HCT116 (cell line): ENCODE measurements at regions not wholly inside any gene's neighbourhood (a gene's known extent, or its start where the extent isn't known, plus 50 kb on each side); places are given as distances from the start of the nearest gene placed in this dataset.

ENCODE experiments used
- ATAC-seq: fragments of 200-7000 bp; cut with Tn5 transposase; 2 replicates; pipeline ENCODE4 v1.9.1; 2020; ENCODE audit warnings: mild to moderate bottlenecking, moderate library complexity
- BruUV-seq: library from RNA; stranded (reverse); fragments of 400-500 nt; replicated peaks from 2 replicates; lab custom pipeline; 2021; lab: Mats Ljungman, UMichigan
- CTCF ChIA-PET: fragments of 300-600 bp; sonication (Branson Sonifier 250); formaldehyde crosslinking; loops from one replicate; lab custom pipeline; 2021; ENCODE audit warnings: antibody characterized with exemption; lab: Charles Lee
- POLR2A ChIA-PET: fragments of 300-600, 350-600 bp; sonication (Branson Sonifier 250); formaldehyde crosslinking; loops from one replicate; lab custom pipeline; 2021; ENCODE audit warnings: antibody characterized with exemption; lab: Charles Lee
- RAD21 ChIA-PET, 2 experiments: fragments of 300-600 bp; sonication (Branson Sonifier 250); formaldehyde crosslinking; loops; one replicate each; lab custom pipeline; 2023; ENCODE audit warnings: low total read pairs in 2 of 2; ENCODE audit not compliant: uncharacterized antibody in 2 of 2, unreplicated experiment in 2 of 2, low non-redundant PET in 1 of 2; lab: Charles Lee
- DNase-seq: peaks from one replicate; pipeline ENCODE4 v3.0.0-alpha.2; 2010; ENCODE audit warnings: low read depth, low spot score
- H2AFZ ChIP-seq: fragments of 200-600 bp; shearing (Covaris generic), sonication (generic); 2 replicates; pipeline ENCODE4 v1.6.1; 2017; ENCODE audit warnings: low read depth, mixed run types, mixed read lengths, antibody characterized with exemption, low read length; ENCODE audit not compliant: poor library complexity, severe bottlenecking
- H3K27ac ChIP-seq: 2 replicates; pipeline ENCODE4 v1.5.1; 2012; ENCODE audit warnings: low read depth, low read length
- H3K27me3 ChIP-seq: fragments of 200-600 bp; sonication (generic); 2 replicates; pipeline ENCODE4 v1.6.1; 2016; ENCODE audit warnings: mixed run types, low read length, mixed read lengths; ENCODE audit not compliant: insufficient read depth
- H3K36me3 ChIP-seq, 2 experiments: fragments of 200-500 bp in 1 of 2; fragments of 200-600 bp in 1 of 2; sonication (Bioruptor generic) in 1 of 2; sonication (generic) in 1 of 2; 2 replicates each; pipeline versions ENCODE4 v1.5.1 to v1.6.1; 2014 to 2016; ENCODE audit warnings: low read length in 2 of 2, inconsistent platforms in 1 of 2, mixed read lengths in 1 of 2, mixed run types in 1 of 2; ENCODE audit not compliant: insufficient read depth in 2 of 2, control insufficient read depth in 1 of 2
- H3K4me1 ChIP-seq, 2 experiments: fragments of 200-600 bp in 1 of 2; sonication (generic) in 1 of 2; 2 replicates each; pipeline versions ENCODE4 v1.5.1 to v1.6.1; 2012 to 2017; ENCODE audit warnings: low read length in 2 of 2, inconsistent platforms in 1 of 2, mild to moderate bottlenecking in 1 of 2, mixed read lengths in 1 of 2, mixed run types in 1 of 2, moderate library complexity in 1 of 2; ENCODE audit not compliant: insufficient read depth in 2 of 2, control insufficient read depth in 1 of 2
- H3K4me2 ChIP-seq: fragments of 200-600 bp; sonication (generic); 2 replicates; pipeline ENCODE4 v1.6.1; 2017; ENCODE audit warnings: mixed run types, low read length, mixed read lengths
- H3K4me3 ChIP-seq, 2 experiments: fragments of 200-600 bp in 1 of 2; sonication (generic) in 1 of 2; replicated peaks in 1 of 2; 2 replicates each; pipeline ENCODE4 v1.5.1; 2011 to 2016; ENCODE audit warnings: low read length in 2 of 2, control low read depth in 1 of 2, low read depth in 1 of 2, mild to moderate bottlenecking in 1 of 2, mixed read lengths in 1 of 2, mixed run types in 1 of 2
- H3K79me2 ChIP-seq: fragments of 200-600 bp; sonication (generic); 2 replicates; pipeline ENCODE4 v1.6.1; 2017; ENCODE audit warnings: mild to moderate bottlenecking, mixed run types, low read length, moderate library complexity, mixed read lengths; ENCODE audit not compliant: insufficient read depth
- H3K9ac ChIP-seq: fragments of 200-600 bp; sonication (generic); 2 replicates; pipeline ENCODE4 v1.6.1; 2016; ENCODE audit warnings: low read length, mixed read lengths
- H3K9me2 ChIP-seq: fragments of 200-600 bp; sonication (generic), shearing (Covaris generic); 2 replicates; pipeline ENCODE4 v1.6.1; 2017; ENCODE audit warnings: mixed run types, mild to moderate bottlenecking, moderate library complexity; ENCODE audit not compliant: insufficient read depth
- H3K9me3 ChIP-seq, 2 experiments: fragments of 200-500 bp in 1 of 2; fragments of 200-600 bp in 1 of 2; sonication (Bioruptor generic) in 1 of 2; sonication (generic) in 1 of 2; 2 replicates each; pipeline ENCODE4 v1.6.1; 2014 to 2017; ENCODE audit warnings: low read length in 2 of 2, mixed read lengths in 2 of 2, inconsistent platforms in 1 of 2, low read depth in 1 of 2, mild to moderate bottlenecking in 1 of 2, mixed run types in 1 of 2, moderate library complexity in 1 of 2; ENCODE audit not compliant: control insufficient read depth in 1 of 2, insufficient read depth in 1 of 2
- H4K20me1 ChIP-seq: fragments of 200-600 bp; sonication (generic), shearing (Covaris generic); 2 replicates; pipeline ENCODE4 v1.6.1; 2017; ENCODE audit warnings: mixed run types, mild to moderate bottlenecking, moderate library complexity; ENCODE audit not compliant: insufficient read depth
- CBX3 ChIP-seq: IDR thresholded peaks from 2 replicates; pipeline ENCODE4 v1.6.1; 2012; ENCODE audit warnings: low read depth
- ELF1 ChIP-seq: IDR thresholded peaks from 2 replicates; pipeline ENCODE4 v1.6.1; 2012; ENCODE audit warnings: low read depth, borderline replicate concordance
- EZH2 ChIP-seq: fragments of 200-600 bp; sonication (generic); IDR thresholded peaks from 2 replicates; pipeline ENCODE4 v1.6.1; 2017; ENCODE audit warnings: antibody characterized with exemption, mixed run types
- EZH2phosphoT487 ChIP-seq: fragments of 200-600 bp; IDR thresholded peaks from 2 replicates; pipeline ENCODE4 v1.6.1; 2018; ENCODE audit warnings: antibody characterized with exemption, borderline replicate concordance
- POLR2A ChIP-seq: IDR thresholded peaks from 2 replicates; pipeline ENCODE4 v1.7.0; 2011; ENCODE audit warnings: borderline replicate concordance; ENCODE audit not compliant: insufficient read depth, insufficient read length; ENCODE audit errors: extremely low read depth
- RAD21 ChIP-seq: IDR thresholded peaks from 2 replicates; pipeline ENCODE4 v1.6.1; 2012; ENCODE audit warnings: low read depth, mild to moderate bottlenecking
- SIN3A ChIP-seq: IDR thresholded peaks from 2 replicates; pipeline ENCODE4 v1.6.1; 2012; ENCODE audit warnings: low read depth
- SRF ChIP-seq: IDR thresholded peaks from 2 replicates; pipeline ENCODE4 v1.6.1; 2012; ENCODE audit warnings: low read depth
- TCF7L2 ChIP-seq: IDR thresholded peaks from 2 replicates; pipeline ENCODE4 v1.7.0; 2011; ENCODE audit warnings: borderline replicate concordance, inconsistent platforms; ENCODE audit not compliant: insufficient read depth, insufficient read length; ENCODE audit errors: extremely low read depth
- intact Hi-C: fragments of 100-400 bp; cut with micrococcal nuclease; formaldehyde crosslinking; loops from 2 replicates; pipeline ENCODE4 v1.10.0; 2022
- TF ChIP-seq, protein P1 (sequence below), 3 experiments: fragments of 200-600 bp in 1 of 3; sonication (generic) in 1 of 3; IDR thresholded peaks in 2 of 3; conservative IDR thresholded peaks in 1 of 3; 2 replicates each; pipeline ENCODE4 v1.5.1; 2012 to 2017; ENCODE audit warnings: low read depth in 2 of 3, low read length in 2 of 3, antibody characterized with exemption in 1 of 3, borderline replicate concordance in 1 of 3, control low read depth in 1 of 3, mild to moderate bottlenecking in 1 of 3, mixed read lengths in 1 of 3, mixed run types in 1 of 3, moderate library complexity in 1 of 3; ENCODE audit not compliant: insufficient read depth in 1 of 3
- TF ChIP-seq, protein P2 (sequence below): IDR thresholded peaks from 2 replicates; pipeline ENCODE4 v1.6.1; 2012
- TF ChIP-seq, protein P3 (sequence below): IDR thresholded peaks from 2 replicates; pipeline ENCODE4 v1.6.1; 2012; ENCODE audit warnings: low read depth

- BruUV-seq, result no TSS peak
- no peak for ATAC-seq
- no peak overlapping the region for H3K4me3 ChIP-seq
- POLR2A ChIA-PET, result no interaction called here
- H4K20me1 ChIP-seq, result no peaks in the 10 kb centered on the region
- H3K27ac ChIP-seq, result no peak overlapping the region
- H3K79me2 ChIP-seq, result no peaks in the 10 kb centered on the region
- no peak overlapping the region for H3K4me2 ChIP-seq
- peaks cover 16% of the 10 kb centered on the region; the same call in 1 of the 2 replicates for H3K27me3 ChIP-seq
- no peaks in the 10 kb centered on the region for H3K4me1 ChIP-seq
- no peak for TF ChIP-seq SRF
- no peak for TF ChIP-seq RAD21
- TF ChIP-seq CBX3, result no peak
- intact Hi-C loops, result no loop called here
- H3K9me2 ChIP-seq, result no peaks in the 10 kb centered on the region
- no peak overlapping the region for H3K9ac ChIP-seq
- no peak overlapping the region for H2AFZ ChIP-seq
- no peaks in the 10 kb centered on the region for H3K36me3 ChIP-seq
- RAD21 ChIA-PET, result no interaction called here
- H3K9me3 ChIP-seq, result no peaks in the 10 kb centered on the region
- no peak for DNase-seq
- CTCF ChIA-PET, result no interaction called here
These were observed 1115.0 kb downstream of the IGSF11 start for GRCh38 chr3:117919621-117920020.

GRCh38 chr3:117920253-117920898, 1114.3 kb downstream of the IGSF11 start:
- H3K4me3 ChIP-seq, result no peak overlapping the region
- no peaks in the 10 kb centered on the region for H4K20me1 ChIP-seq
- no peak for ATAC-seq
- intact Hi-C loops, result no loop called here
- no peaks in the 10 kb centered on the region for H3K79me2 ChIP-seq
- H3K36me3 ChIP-seq, result no peaks in the 10 kb centered on the region
- H3K9me3 ChIP-seq, result no peaks in the 10 kb centered on the region
- no peak overlapping the region for H3K9ac ChIP-seq
- no TSS peak for BruUV-seq
- ChIA-PET RAD21 (no interaction called here), POLR2A (no interaction called here), CTCF (no interaction called here)
- H3K4me2 ChIP-seq, result no peak overlapping the region
- H2AFZ ChIP-seq, result no peak overlapping the region
- H3K4me1 ChIP-seq, result no peaks in the 10 kb centered on the region
- H3K9me2 ChIP-seq, result no peaks in the 10 kb centered on the region
- no peak overlapping the region for H3K27ac ChIP-seq
- peaks cover 15% of the 10 kb centered on the region; the same call in 1 of the 2 replicates for H3K27me3 ChIP-seq
- DNase-seq, result no peak
- TF ChIP-seq, protein P1, sequence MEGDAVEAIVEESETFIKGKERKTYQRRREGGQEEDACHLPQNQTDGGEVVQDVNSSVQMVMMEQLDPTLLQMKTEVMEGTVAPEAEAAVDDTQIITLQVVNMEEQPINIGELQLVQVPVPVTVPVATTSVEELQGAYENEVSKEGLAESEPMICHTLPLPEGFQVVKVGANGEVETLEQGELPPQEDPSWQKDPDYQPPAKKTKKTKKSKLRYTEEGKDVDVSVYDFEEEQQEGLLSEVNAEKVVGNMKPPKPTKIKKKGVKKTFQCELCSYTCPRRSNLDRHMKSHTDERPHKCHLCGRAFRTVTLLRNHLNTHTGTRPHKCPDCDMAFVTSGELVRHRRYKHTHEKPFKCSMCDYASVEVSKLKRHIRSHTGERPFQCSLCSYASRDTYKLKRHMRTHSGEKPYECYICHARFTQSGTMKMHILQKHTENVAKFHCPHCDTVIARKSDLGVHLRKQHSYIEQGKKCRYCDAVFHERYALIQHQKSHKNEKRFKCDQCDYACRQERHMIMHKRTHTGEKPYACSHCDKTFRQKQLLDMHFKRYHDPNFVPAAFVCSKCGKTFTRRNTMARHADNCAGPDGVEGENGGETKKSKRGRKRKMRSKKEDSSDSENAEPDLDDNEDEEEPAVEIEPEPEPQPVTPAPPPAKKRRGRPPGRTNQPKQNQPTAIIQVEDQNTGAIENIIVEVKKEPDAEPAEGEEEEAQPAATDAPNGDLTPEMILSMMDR (IDR thresholded peaks at IDR 0.05 in 2 of 3, conservative IDR thresholded peaks at IDR 0.05 in 1 of 3; ENCODE audit: borderline replicate concordance in 1 of 3, insufficient read depth in 1 of 3, low read depth in 2 of 3, low read length in 2 of 3), result no peak
- TF ChIP-seq, protein P2, sequence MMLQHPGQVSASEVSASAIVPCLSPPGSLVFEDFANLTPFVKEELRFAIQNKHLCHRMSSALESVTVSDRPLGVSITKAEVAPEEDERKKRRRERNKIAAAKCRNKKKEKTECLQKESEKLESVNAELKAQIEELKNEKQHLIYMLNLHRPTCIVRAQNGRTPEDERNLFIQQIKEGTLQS, result no peak
- TF ChIP-seq EZH2phosphoT487 (no peak), CBX3 (no peak), SRF (no peak), SIN3A (no peak), ELF1 (no peak), POLR2A (no peak), EZH2 (no peak), TCF7L2 (no peak)
- TF ChIP-seq, protein P3, sequence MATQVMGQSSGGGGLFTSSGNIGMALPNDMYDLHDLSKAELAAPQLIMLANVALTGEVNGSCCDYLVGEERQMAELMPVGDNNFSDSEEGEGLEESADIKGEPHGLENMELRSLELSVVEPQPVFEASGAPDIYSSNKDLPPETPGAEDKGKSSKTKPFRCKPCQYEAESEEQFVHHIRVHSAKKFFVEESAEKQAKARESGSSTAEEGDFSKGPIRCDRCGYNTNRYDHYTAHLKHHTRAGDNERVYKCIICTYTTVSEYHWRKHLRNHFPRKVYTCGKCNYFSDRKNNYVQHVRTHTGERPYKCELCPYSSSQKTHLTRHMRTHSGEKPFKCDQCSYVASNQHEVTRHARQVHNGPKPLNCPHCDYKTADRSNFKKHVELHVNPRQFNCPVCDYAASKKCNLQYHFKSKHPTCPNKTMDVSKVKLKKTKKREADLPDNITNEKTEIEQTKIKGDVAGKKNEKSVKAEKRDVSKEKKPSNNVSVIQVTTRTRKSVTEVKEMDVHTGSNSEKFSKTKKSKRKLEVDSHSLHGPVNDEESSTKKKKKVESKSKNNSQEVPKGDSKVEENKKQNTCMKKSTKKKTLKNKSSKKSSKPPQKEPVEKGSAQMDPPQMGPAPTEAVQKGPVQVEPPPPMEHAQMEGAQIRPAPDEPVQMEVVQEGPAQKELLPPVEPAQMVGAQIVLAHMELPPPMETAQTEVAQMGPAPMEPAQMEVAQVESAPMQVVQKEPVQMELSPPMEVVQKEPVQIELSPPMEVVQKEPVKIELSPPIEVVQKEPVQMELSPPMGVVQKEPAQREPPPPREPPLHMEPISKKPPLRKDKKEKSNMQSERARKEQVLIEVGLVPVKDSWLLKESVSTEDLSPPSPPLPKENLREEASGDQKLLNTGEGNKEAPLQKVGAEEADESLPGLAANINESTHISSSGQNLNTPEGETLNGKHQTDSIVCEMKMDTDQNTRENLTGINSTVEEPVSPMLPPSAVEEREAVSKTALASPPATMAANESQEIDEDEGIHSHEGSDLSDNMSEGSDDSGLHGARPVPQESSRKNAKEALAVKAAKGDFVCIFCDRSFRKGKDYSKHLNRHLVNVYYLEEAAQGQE, result no peak
